ENCODE measurements at regions not wholly inside any gene's neighbourhood (a gene's known extent, or its start where the extent isn't known, plus 50 kb on each side); places are given as distances from the start of the nearest gene placed in this dataset.

GRCh38 chr5:114565139-114565538 lies 203.3 kb downstream of the KCNN2 start:
- Mint-ChIP-seq H3K4me1 (no peaks in the 10 kb centered on the region), H3K9me3 (peaks cover 30% of the 10 kb centered on the region), H3K36me3 (peaks cover 3% of the 10 kb centered on the region), H3K27me3 (ENCODE audit: low read depth) (no peaks in the 10 kb centered on the region), H3K27ac (no peak overlapping the region), H3K4me3 (no peak overlapping the region)
- no peak for DNase-seq (ENCODE audit: low spot score)
- TF ChIP-seq TP53 (CRISPR knock-in tag; IDR thresholded peaks at IDR 0.05): no peak
- TF ChIP-seq, protein P1, sequence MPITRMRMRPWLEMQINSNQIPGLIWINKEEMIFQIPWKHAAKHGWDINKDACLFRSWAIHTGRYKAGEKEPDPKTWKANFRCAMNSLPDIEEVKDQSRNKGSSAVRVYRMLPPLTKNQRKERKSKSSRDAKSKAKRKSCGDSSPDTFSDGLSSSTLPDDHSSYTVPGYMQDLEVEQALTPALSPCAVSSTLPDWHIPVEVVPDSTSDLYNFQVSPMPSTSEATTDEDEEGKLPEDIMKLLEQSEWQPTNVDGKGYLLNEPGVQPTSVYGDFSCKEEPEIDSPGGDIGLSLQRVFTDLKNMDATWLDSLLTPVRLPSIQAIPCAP (CRISPR knock-in tag; IDR thresholded peaks at IDR 0.05): no peak
- no peak for TF ChIP-seq ZNF263 (CRISPR knock-in tag; IDR thresholded peaks at IDR 0.05; ENCODE audit: low read depth)
- TF ChIP-seq JUN (CRISPR knock-in tag; IDR thresholded peaks at IDR 0.05): no peak
- TF ChIP-seq MXD4 (CRISPR knock-in tag; IDR thresholded peaks at IDR 0.05; ENCODE audit: borderline replicate concordance): no peak
- ATAC-seq: no peak
- CTCF ChIA-PET: no interaction called here
- POLR2A ChIA-PET: no interaction called here

- Mint-ChIP-seq H3K4me3 (no peak overlapping the region), H3K9me3 (peaks cover 8% of the 10 kb centered on the region), H3K27me3 (ENCODE audit: low read depth) (no peaks in the 10 kb centered on the region), H3K36me3 (no peaks in the 10 kb centered on the region), H3K27ac (no peak overlapping the region), H3K4me1 (no peaks in the 10 kb centered on the region)
- no peak for DNase-seq (ENCODE audit: low spot score)
- ATAC-seq: no peak
- ChIA-PET CTCF (no interaction called here), POLR2A (no interaction called here)
- TF ChIP-seq SP1 (CRISPR knock-in tag; conservative IDR thresholded peaks at IDR 0.05) (no peak), HMGA2 (CRISPR knock-in tag; IDR thresholded peaks at IDR 0.05) (no peak), AFF4 (CRISPR knock-in tag; IDR thresholded peaks at IDR 0.05; ENCODE audit: borderline replicate concordance) (no peak), ZMAT4 (CRISPR knock-in tag; IDR thresholded peaks at IDR 0.05) (no peak), ZNF512 (CRISPR knock-in tag; IDR thresholded peaks at IDR 0.05; ENCODE audit: borderline replicate concordance) (no peak), CTCF (IDR thresholded peaks at IDR 0.05) (no peak), STAT6 (CRISPR knock-in tag; conservative IDR thresholded peaks at IDR 0.05; ENCODE audit: low read depth) (no peak), NR2C2 (CRISPR knock-in tag; IDR thresholded peaks at IDR 0.05) (no peak), NR1H2 (CRISPR knock-in tag; IDR thresholded peaks at IDR 0.05) (no peak), CREB1 (CRISPR knock-in tag; IDR thresholded peaks at IDR 0.05) (no peak), FOXP1 (CRISPR knock-in tag; IDR thresholded peaks at IDR 0.05; ENCODE audit: borderline replicate concordance) (no peak), ZNF671 (CRISPR knock-in tag; IDR thresholded peaks at IDR 0.05) (no peak), PRRX2 (CRISPR knock-in tag; IDR thresholded peaks at IDR 0.05) (no peak), CREM (CRISPR knock-in tag; IDR thresholded peaks at IDR 0.05) (no peak)
- TF ChIP-seq, protein P2, sequence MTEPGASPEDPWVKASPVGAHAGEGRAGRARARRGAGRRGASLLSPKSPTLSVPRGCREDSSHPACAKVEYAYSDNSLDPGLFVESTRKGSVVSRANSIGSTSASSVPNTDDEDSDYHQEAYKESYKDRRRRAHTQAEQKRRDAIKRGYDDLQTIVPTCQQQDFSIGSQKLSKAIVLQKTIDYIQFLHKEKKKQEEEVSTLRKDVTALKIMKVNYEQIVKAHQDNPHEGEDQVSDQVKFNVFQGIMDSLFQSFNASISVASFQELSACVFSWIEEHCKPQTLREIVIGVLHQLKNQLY (CRISPR knock-in tag; IDR thresholded peaks at IDR 0.05): no peak
- TF ChIP-seq, protein P3, sequence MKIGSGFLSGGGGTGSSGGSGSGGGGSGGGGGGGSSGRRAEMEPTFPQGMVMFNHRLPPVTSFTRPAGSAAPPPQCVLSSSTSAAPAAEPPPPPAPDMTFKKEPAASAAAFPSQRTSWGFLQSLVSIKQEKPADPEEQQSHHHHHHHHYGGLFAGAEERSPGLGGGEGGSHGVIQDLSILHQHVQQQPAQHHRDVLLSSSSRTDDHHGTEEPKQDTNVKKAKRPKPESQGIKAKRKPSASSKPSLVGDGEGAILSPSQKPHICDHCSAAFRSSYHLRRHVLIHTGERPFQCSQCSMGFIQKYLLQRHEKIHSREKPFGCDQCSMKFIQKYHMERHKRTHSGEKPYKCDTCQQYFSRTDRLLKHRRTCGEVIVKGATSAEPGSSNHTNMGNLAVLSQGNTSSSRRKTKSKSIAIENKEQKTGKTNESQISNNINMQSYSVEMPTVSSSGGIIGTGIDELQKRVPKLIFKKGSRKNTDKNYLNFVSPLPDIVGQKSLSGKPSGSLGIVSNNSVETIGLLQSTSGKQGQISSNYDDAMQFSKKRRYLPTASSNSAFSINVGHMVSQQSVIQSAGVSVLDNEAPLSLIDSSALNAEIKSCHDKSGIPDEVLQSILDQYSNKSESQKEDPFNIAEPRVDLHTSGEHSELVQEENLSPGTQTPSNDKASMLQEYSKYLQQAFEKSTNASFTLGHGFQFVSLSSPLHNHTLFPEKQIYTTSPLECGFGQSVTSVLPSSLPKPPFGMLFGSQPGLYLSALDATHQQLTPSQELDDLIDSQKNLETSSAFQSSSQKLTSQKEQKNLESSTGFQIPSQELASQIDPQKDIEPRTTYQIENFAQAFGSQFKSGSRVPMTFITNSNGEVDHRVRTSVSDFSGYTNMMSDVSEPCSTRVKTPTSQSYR (CRISPR knock-in tag; IDR thresholded peaks at IDR 0.05): no peak
These were observed 199.5 kb downstream of the KCNN2 start for GRCh38 chr5:114561415-114561814.
